Neuronal stem cell (in vitro differentiated cells): ENCODE measurements at regions not wholly inside any gene's neighbourhood (a gene's known extent, or its start where the extent isn't known, plus 50 kb on each side); places are given as distances from the start of the nearest gene placed in this dataset.
A peak's percentile ranks its signal among the peaks of the same experiment; 100 is the strongest.

Experiments
- DNase-seq: peaks from one replicate; pipeline ENCODE4 v3.0.0-alpha.2; 2013; ENCODE audit warnings: low spot score
- H2AFZ ChIP-seq: one replicate; pipeline ENCODE4 v1.6.1; 2013; ENCODE audit warnings: mild to moderate bottlenecking, low read length, inconsistent platforms
- H2AK5ac ChIP-seq: 2 replicates; pipeline ENCODE4 v1.6.1; 2013; ENCODE audit warnings: low read depth, mild to moderate bottlenecking, inconsistent platforms, low read length, moderate library complexity, mixed read lengths
- H2BK120ac ChIP-seq: 2 replicates; pipeline ENCODE4 v1.6.1; 2013; ENCODE audit warnings: low read depth, mild to moderate bottlenecking, inconsistent platforms, low read length, moderate library complexity, mixed read lengths
- H2BK12ac ChIP-seq: one replicate; pipeline ENCODE4 v1.6.1; 2013; ENCODE audit warnings: low read length, inconsistent platforms
- H2BK15ac ChIP-seq: 2 replicates; pipeline ENCODE4 v1.6.1; 2013; ENCODE audit warnings: mild to moderate bottlenecking, low read length, inconsistent platforms, mixed read lengths
- H2BK5ac ChIP-seq: one replicate; pipeline ENCODE4 v1.6.1; 2013; ENCODE audit warnings: inconsistent platforms, mild to moderate bottlenecking, low read length, moderate library complexity
- H3K14ac ChIP-seq: one replicate; pipeline ENCODE4 v1.6.1; 2013; ENCODE audit warnings: low read length, inconsistent platforms
- H3K18ac ChIP-seq: 2 replicates; pipeline ENCODE4 v1.6.1; 2013; ENCODE audit warnings: low read length, inconsistent platforms
- H3K23ac ChIP-seq: 2 replicates; pipeline ENCODE4 v1.6.1; 2013; ENCODE audit warnings: low read depth, mild to moderate bottlenecking, mixed read lengths, low read length, inconsistent platforms; ENCODE audit not compliant: poor library complexity
- H3K27ac ChIP-seq: replicated peaks from 3 replicates; pipeline ENCODE4 v1.5.1; 2013; ENCODE audit warnings: low read length, inconsistent platforms
- H3K27me3 ChIP-seq, 3 experiments: 2 replicates each; pipeline ENCODE4 v1.6.1; 2013; ENCODE audit warnings: low read length in 3 of 3, mild to moderate bottlenecking in 2 of 3, inconsistent platforms in 1 of 3, low read depth in 1 of 3, mixed read lengths in 1 of 3, moderate library complexity in 1 of 3; ENCODE audit not compliant: control insufficient read depth in 3 of 3, insufficient read depth in 3 of 3
- H3K36me3 ChIP-seq, 2 donors: replicated peaks in 1 of 2; 2 replicates each; pipeline ENCODE4 v1.6.1; 2013; ENCODE audit warnings: low read length in 2 of 2; ENCODE audit not compliant: control insufficient read depth in 2 of 2, insufficient read depth in 2 of 2
- H3K4ac ChIP-seq: 2 replicates; pipeline ENCODE4 v1.6.1; 2013; ENCODE audit warnings: inconsistent platforms, mild to moderate bottlenecking, low read length, moderate library complexity
- H3K4me1 ChIP-seq, 2 donors: 1 replicate in 1 of 2; 2 replicates in 1 of 2; pipeline ENCODE4 v1.6.1; 2013; ENCODE audit warnings: low read length in 2 of 2, low read depth in 1 of 2; ENCODE audit not compliant: control insufficient read depth in 2 of 2, insufficient read depth in 1 of 2
- H3K4me2 ChIP-seq: one replicate; pipeline ENCODE4 v1.6.1; 2013; ENCODE audit warnings: mild to moderate bottlenecking, low read length, inconsistent platforms; ENCODE audit not compliant: insufficient read depth, poor library complexity, severe bottlenecking
- H3K4me3 ChIP-seq, 2 donors: 2 replicates each; pipeline ENCODE4 v1.5.1; 2013; ENCODE audit warnings: low read length in 2 of 2, mild to moderate bottlenecking in 2 of 2, inconsistent platforms in 1 of 2, moderate library complexity in 1 of 2
- H3K79me1 ChIP-seq: one replicate; pipeline ENCODE4 v1.6.1; 2013; ENCODE audit warnings: low read depth, mild to moderate bottlenecking, inconsistent platforms, low read length, moderate library complexity
- H3K9ac ChIP-seq: one replicate; pipeline ENCODE4 v1.6.1; 2013; ENCODE audit warnings: mild to moderate bottlenecking, low read depth, low read length, inconsistent platforms; ENCODE audit not compliant: poor library complexity
- H3K9me3 ChIP-seq, 2 donors: replicated peaks in 1 of 2; 2 replicates each; pipeline versions ENCODE3 to v1.6.1; 2013; ENCODE audit warnings: low read length in 2 of 2, mild to moderate bottlenecking in 2 of 2, inconsistent platforms in 1 of 2, low read depth in 1 of 2, mixed read lengths in 1 of 2, moderate library complexity in 1 of 2; ENCODE audit not compliant: control insufficient read depth in 2 of 2, insufficient read depth in 1 of 2
- H4K8ac ChIP-seq: one replicate; pipeline ENCODE4 v1.6.1; 2013; ENCODE audit warnings: low read depth, mild to moderate bottlenecking, inconsistent platforms, low read length, moderate library complexity
- H4K91ac ChIP-seq: one replicate; pipeline ENCODE4 v1.6.1; 2013; ENCODE audit warnings: low read length, low read depth, mild to moderate bottlenecking, inconsistent platforms; ENCODE audit not compliant: poor library complexity
- WGBS, 2 donors: extraction: QIAGEN DNeasy Blood & Tissue Kit; methylation state at CpG; one replicate each; pipeline ENCODE4 v1.1.7; 2013; ENCODE audit warnings: missing lambda C conversion rate in 2 of 2, mixed read lengths in 1 of 2; ENCODE audit not compliant: insufficient read length in 2 of 2, insufficient replicate concordance in 1 of 2; ENCODE audit errors: extremely low coverage in 2 of 2; 5-methylcytosine and 5-hydroxymethylcytosine counted together

GRCh38 chr20:57004951-57005933 lies 261.2 kb downstream of the BMP7 start:
- no peak for DNase-seq
- Histone ChIP-seq H3K4ac (no peak overlapping the region), H4K91ac (no peak overlapping the region), H2AK5ac (peak overlapping the region; percentile 6), H2BK5ac (no peak overlapping the region), H3K18ac (no peak overlapping the region), H4K8ac (no peak overlapping the region), H2BK120ac (no peak overlapping the region), H3K14ac (peak overlapping the region; percentile 39), H2AFZ (no peak overlapping the region), H3K27ac (no peak overlapping the region), H3K23ac (no peak overlapping the region), H3K4me2 (no peak overlapping the region), H2BK12ac (no peak overlapping the region), H3K4me1 (peaks cover 0 to 17% of the 10 kb centered on the region in 2 donors), H3K36me3 (no peaks in the 10 kb centered on the region), H2BK15ac (no peak overlapping the region), H3K4me3 (no peak overlapping the region), H3K27me3 (peaks cover 0 to 16% (median 2%) of the 10 kb centered on the region in 3 experiments), H3K79me1 (no peaks in the 10 kb centered on the region), H3K9me3 (no peaks in the 10 kb centered on the region), H3K9ac (no peak overlapping the region)
- no CpG with 5 or more reads among the region's 12 CpGs for WGBS, 2 donors

GRCh38 chr20:57006411-57007170 lies 259.9 kb downstream of the BMP7 start:
- Histone ChIP-seq H2BK120ac (no peak overlapping the region), H4K8ac (no peak overlapping the region), H3K9me3 (no peaks in the 10 kb centered on the region), H3K18ac (no peak overlapping the region), H2AFZ (no peak overlapping the region), H3K4me1 (peaks cover 0 to 17% of the 10 kb centered on the region in 2 donors), H3K9ac (no peak overlapping the region), H3K4me2 (no peak overlapping the region), H2AK5ac (no peak overlapping the region), H3K79me1 (no peaks in the 10 kb centered on the region), H3K4me3 (no peak overlapping the region), H3K27me3 (peaks cover 0 to 28% (median 2%) of the 10 kb centered on the region in 3 experiments), H3K27ac (peak overlapping the region; percentile 27), H2BK15ac (no peak overlapping the region), H3K36me3 (no peaks in the 10 kb centered on the region), H2BK5ac (no peak overlapping the region), H3K23ac (no peak overlapping the region), H4K91ac (no peak overlapping the region), H2BK12ac (no peak overlapping the region), H3K4ac (no peak overlapping the region), H3K14ac (no peak overlapping the region)
- WGBS, 2 donors = no CpG with 5 or more reads among the region's 11 CpGs
- peak; percentile 24 for DNase-seq

- Histone ChIP-seq H3K4me2 (no peak overlapping the region), H2BK120ac (no peak overlapping the region), H3K27me3 (peaks cover 0 to 31% (median under 1%) of the 10 kb centered on the region in 3 experiments), H3K18ac (no peak overlapping the region), H2BK12ac (no peak overlapping the region), H3K9ac (no peak overlapping the region), H4K8ac (no peak overlapping the region), H3K4me1 (peaks cover 0 to 17% of the 10 kb centered on the region in 2 donors), H2BK5ac (no peak overlapping the region), H3K27ac (peak overlapping the region; percentile 27), H3K23ac (no peak overlapping the region), H3K9me3 (no peaks in the 10 kb centered on the region), H3K14ac (no peak overlapping the region), H3K36me3 (no peaks in the 10 kb centered on the region), H3K4me3 (no peak overlapping the region), H2BK15ac (no peak overlapping the region), H3K79me1 (no peaks in the 10 kb centered on the region), H3K4ac (no peak overlapping the region), H2AK5ac (no peak overlapping the region), H2AFZ (no peak overlapping the region), H4K91ac (no peak overlapping the region)
- no CpG with 5 or more reads among the region's 3 CpGs for WGBS, 2 donors
- DNase-seq = no peak
These were observed 259.3 kb downstream of the BMP7 start for GRCh38 chr20:57007171-57007540.

GRCh38 chr20:57008217-57008616 lies 258.2 kb downstream of the BMP7 start:
- Histone ChIP-seq H2AK5ac (no peak overlapping the region), H3K27ac (no peak overlapping the region), H3K36me3 (no peaks in the 10 kb centered on the region), H3K27me3 (peaks cover 0 to 38% (median 0%) of the 10 kb centered on the region in 3 experiments), H4K91ac (no peak overlapping the region), H4K8ac (no peak overlapping the region), H3K4me2 (no peak overlapping the region), H3K9me3 (no peaks in the 10 kb centered on the region), H2BK12ac (no peak overlapping the region), H2BK15ac (no peak overlapping the region), H3K79me1 (no peaks in the 10 kb centered on the region), H2BK120ac (no peak overlapping the region), H3K18ac (no peak overlapping the region), H3K9ac (no peak overlapping the region), H3K14ac (no peak overlapping the region), H3K23ac (no peak overlapping the region), H2AFZ (no peak overlapping the region), H3K4ac (no peak overlapping the region), H2BK5ac (no peak overlapping the region), H3K4me1 (peaks cover 0 to 14% of the 10 kb centered on the region in 2 donors), H3K4me3 (no peak overlapping the region)
- no CpG with 5 or more reads among the region's 3 CpGs for WGBS, 2 donors
- no peak for DNase-seq
